HG03064 (cell line): ENCODE measurements at regions not wholly inside any gene's neighbourhood (a gene's known extent, or its start where the extent isn't known, plus 50 kb on each side); places are given as distances from the start of the nearest gene placed in this dataset.
"Not testable (repeated sequence)": the region's sequence is repeated elsewhere in the genome, so short reads cannot be mapped to it uniquely, and the experiment has no call there.

Source experiments
- ATAC-seq: cut with Tn5 transposase; IDR thresholded peaks from one replicate; pipeline ENCODE4 v1.9.1; 2021; ENCODE audit warnings: low read depth; ENCODE audit not compliant: unreplicated experiment

DNA sequence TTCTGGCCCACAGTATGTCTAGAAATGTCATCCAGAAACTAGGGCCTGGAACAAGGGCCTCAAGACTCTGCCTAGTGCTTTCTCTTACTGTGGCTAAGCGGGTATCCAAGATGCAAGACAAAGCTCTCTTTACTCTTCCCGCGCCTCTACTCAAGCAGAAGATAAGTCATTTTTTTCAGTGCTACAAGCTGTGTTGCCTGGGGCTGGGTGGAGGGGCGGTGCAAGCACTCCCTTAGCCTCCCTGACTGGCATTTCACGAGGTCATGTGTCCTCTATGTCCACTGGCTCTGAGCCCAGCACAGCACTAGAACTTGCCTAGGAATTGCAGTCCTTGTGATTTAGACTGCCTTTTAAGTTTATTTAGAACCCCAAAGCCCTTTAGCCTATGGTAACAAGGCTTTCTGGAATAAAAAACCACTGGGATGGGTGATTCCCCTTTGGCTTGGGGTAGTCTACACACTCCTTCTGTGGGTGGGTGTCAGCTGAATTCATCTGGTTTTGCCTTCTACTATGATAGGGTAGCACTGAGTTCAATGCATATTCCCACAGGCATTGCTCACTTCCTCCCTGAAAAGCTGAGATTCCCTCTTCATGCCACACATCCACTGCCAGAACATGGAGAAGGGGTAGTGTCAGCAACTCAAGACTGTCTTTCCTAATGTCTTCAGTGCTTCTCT lies 371.8 kb upstream of the KCND2 start:
- no peak for ATAC-seq

DNA sequence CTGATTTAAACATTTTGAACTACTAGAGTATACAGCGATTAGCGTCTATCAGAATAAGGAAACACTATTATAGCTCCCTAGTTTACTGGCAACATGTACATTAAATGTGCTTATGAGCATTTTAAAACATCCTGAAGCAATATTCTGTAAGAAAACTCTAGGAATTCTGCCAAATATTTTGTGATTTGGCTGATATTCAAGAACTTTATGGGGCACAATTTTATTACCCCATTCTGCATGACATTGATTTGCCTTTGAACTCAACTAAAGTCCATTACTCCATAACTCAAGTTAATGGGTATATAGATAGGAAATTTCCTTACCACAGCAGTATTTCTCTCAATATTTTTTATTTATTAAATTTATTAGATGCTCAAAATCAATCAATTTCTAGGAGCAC lies 369.9 kb upstream of the KCND2 start:
- ATAC-seq = no peak

DNA sequence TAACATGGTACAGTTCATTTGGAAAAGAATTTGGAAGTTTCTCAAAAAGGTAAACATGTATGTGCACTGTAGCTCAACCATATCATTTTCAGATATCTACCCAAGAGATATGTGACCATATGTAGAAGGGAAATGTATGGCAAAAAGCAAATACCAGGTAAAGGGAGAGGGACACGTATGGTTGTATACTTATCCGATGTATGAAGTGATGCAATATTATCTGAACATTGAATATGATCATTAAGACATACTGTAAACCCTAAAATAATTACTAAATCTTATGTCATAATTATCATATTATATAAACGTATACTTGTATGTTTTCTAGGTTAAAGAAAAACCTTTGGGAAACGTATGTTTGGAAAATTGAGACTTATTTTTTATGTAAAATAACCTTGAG lies 367.5 kb upstream of the KCND2 start:
- no peak for ATAC-seq

- ATAC-seq = no peak
Observed at GRCh38 chr7:119908948-119909347, 364.0 kb upstream of the KCND2 start.

DNA sequence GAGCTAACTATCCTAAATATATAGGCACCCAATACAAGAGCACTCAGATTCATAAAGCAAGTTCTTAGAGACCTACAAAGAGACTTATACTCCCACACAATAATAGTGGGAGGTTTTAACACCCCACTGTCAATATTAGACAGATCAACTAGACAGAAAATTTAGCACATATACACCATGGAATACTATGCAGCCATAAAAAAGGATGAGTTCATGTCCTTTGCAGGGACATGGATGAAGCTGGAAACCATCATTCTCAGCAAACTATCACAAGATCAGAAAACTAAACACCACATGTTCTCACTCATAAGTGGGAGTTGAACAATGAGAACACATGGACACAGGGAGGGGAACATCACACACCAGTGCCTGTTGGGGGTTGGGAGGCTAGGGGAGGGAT lies 358.9 kb upstream of the KCND2 start:
- not testable (repeated sequence) for ATAC-seq

DNA sequence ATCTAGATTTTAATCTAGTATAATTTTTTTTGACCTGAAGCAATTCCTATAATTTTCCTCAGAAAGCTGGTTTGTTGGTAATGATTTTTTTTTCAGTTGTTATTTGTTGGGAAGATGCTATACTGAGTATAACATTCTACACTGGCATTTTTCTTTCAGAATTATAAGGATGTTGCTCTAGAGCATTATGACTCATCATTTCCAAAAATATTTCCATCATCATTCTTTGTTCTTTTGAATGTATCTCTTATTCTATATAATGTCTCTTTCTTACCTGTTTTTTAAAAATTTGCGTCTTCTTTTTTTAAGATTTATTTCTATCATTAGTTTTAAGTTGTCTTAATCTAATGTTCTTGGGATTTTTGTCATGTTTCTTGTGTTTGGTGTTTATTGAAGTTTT lies 356.5 kb upstream of the KCND2 start:
- no peak for ATAC-seq

GRCh38 chr7:119918185-119918584 lies 354.8 kb upstream of the KCND2 start:
- ATAC-seq = no peak

- ATAC-seq = no peak
Observed at GRCh38 chr7:119919986-119920385, 353.0 kb upstream of the KCND2 start.

GRCh38 chr7:119925581-119926289 lies 347.2 kb upstream of the KCND2 start:
- ATAC-seq = no peak

- ATAC-seq = no peak
Observed at GRCh38 chr7:119929891-119930290, 343.1 kb upstream of the KCND2 start.

GRCh38 chr7:119931230-119931824 lies 341.6 kb upstream of the KCND2 start:
- ATAC-seq = no peak

- ATAC-seq = no peak
Observed at GRCh38 chr7:119935418-119936025, 337.5 kb upstream of the KCND2 start.

GRCh38 chr7:119936836-119937235 lies 336.1 kb upstream of the KCND2 start:
- ATAC-seq = no peak

DNA sequence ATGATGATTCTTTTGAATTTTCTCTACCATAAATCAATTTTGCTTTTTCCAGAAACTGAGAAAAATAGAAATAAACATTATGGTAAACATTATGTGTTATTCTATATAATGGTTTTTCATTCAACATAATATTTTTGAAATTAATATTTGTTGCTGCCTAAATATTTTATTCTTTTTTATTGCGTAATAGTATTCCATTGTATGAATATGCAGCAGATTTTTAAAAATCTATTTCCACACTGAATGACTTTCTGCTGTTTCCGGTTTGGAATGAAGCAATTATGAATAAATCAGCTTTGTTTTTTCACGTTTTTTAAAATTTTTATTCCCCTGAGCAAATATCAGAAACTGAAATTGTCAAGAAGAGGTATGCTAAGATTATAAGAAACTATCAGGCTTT lies 335.2 kb upstream of the KCND2 start:
- no peak for ATAC-seq

GRCh38 chr7:119943942-119944600 lies 328.9 kb upstream of the KCND2 start:
- ATAC-seq = no peak

GRCh38 chr7:119944601-119944972 lies 328.4 kb upstream of the KCND2 start:
- no peak for ATAC-seq

DNA sequence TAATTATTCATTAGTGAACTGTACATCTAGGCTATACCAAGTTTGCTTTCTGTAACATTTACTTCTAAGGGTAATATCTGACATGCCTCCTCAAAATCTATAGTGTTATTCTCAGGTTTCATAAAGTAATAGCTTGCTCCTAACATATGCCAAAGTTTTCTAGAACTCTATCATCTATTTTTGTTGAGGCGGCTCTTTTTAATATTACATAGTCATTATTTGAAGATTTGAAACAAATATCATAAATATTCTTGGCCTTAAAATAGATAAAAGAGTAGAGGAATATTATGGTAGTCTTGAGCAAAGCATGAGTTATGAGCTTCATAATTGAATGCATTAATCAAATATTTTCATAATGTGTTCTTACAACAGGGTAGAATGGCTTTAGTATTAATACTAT lies 327.2 kb upstream of the KCND2 start:
- ATAC-seq = no peak

DNA sequence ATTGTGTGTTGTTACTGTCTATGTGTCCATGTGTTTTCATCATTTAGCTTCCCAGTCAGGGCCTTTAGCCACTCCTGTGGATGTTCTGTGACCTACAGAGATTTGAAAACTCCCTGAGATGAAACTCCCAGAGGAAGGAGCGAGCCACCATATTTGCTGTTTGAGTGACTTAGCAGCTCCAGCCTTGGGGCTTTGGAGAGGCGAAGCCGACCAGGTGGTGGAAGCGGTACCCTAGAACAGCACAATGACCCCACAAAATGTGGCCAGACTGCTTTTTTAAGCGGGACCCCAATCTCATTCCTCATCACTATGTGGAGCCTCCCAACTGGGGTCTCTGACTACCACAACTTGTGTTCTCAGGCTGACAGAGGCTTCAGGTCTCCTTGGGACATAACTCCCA lies 323.9 kb upstream of the KCND2 start:
- no peak for ATAC-seq

DNA sequence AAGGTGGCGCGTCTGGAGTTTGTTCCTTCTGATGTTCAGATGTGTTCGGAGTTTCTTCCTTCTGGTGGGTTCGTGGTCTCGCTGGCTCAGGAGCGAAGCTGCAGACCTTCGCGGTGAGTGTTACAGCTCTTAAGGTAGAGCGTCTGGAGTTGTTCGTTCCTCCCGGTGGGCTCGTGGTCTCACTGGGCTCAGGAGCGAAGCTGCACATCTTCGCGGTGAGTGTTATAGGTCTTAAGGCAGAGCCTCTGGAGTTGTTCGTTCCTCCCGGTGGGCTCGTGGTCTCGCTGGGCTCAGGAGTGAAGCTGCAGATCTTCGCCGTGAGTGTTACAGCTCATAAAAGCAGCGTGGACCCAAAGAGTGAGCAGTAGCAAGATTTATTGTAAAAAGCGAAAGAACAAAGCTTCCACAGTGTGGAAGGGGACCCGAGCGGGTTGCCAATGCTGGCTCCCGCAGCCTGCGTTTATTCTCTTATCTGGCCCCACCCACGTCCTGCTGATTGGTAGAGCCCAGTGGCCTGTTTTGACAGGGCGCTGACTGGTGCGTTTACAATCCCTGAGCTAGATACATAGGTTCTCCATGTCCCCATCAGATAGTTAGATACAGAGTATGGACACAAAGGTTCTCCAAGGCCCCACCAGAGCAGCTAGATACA lies 322.5 kb upstream of the KCND2 start:
- not testable (repeated sequence) for ATAC-seq

GRCh38 chr7:119951614-119952013 lies 321.4 kb upstream of the KCND2 start:
- ATAC-seq = not testable (repeated sequence)

DNA sequence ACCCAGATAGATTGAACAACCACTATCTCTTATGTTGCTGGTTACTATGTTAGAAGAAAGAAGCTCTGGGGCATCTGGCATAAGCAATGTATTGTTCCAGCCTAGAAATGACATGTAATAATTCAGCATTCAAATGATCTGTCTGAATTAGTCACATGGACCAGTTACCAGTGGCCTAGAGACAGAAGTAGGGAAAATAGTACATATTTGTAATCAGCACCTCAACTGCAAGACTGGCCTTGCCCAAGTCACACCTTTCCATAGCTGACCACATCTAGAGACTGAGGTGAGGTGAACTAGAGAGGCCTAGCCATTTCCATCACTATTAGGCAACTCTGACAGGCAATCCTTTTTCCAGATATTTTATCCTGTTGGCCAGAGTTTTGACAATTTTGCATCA lies 315.6 kb upstream of the KCND2 start:
- ATAC-seq = no peak
